G401 (cell line): ENCODE measurements at regions not wholly inside any gene's neighbourhood (a gene's known extent, or its start where the extent isn't known, plus 50 kb on each side); places are given as distances from the start of the nearest gene placed in this dataset.

ENCODE experiments used
- DNase-seq: peaks from one replicate; pipeline ENCODE4 v3.0.0-alpha.2; 2015; ENCODE audit warnings: low spot score
- in situ Hi-C: cut with HindIII; loops from 2 replicates; pipeline ENCODE4 v1.10.0; 2016; ENCODE audit warnings: low sequenced_read_pairs, mixed read lengths

DNA sequence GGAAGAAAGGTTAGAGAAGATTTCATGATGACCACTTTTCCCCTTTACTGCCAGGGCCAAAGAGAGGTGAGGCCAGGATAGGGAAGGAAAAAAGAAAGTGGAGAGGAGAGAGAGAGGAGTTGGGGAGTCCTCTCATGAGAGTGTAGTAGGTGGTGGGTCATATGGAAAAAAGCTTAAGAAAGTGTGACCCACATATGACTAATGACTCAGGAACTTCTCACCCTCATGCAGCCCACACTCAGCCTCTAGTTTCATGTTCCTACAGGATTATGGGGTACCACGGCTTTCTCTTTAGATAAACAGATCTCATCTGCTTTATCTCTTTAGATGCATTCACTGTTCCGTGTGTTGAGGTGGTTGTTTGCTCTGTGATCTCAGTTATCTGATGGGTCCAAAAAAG lies 462.5 kb upstream of the IGFBP3 start:
- in situ Hi-C loops = no loop called here
- DNase-seq = no peak

DNA sequence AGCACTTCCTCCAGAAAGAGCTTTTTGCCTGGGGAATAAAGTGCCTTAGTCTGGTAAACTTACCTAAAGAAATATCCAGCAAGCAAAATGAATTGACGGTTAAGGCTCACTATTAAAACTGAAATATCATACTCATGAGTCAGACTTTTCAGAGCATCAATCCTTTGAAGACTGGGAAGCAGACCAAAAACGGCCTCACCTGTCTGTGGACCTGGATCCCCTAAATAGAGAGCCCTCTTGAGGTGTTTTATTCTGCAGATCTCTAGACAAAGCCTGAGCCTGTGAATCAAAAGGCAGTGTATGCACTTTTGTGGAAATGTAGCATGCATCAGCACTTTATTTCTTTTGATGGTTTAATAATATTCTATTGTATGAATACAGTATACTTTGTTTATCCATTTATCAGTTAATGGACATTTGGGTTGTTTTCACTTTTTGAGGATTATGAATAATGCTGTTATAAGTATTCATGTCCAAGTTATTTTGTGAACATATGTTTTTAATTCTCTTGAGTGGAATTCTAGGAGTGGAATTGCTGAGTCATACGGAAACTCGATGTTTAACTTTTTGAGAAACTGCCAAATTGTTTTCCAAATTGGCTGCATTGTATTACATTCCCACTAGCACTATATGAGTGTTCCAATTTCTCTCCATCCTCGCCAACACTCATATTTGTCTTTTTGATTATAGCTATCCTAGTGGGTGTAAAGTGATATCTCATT lies 449.0 kb upstream of the IGFBP3 start:
- in situ Hi-C loops = loop anchor here (25.0 kb wide), 1 partner anchor 458 kb away; the partner anchor contains the start of gene IGFBP3
- no peak for DNase-seq

- no peak for DNase-seq
- in situ Hi-C loops = loop anchor here (25.0 kb wide), 1 partner anchor 457 kb away; the partner anchor contains the start of gene IGFBP3
These were observed 447.8 kb upstream of the IGFBP3 start for GRCh38 chr7:46368871-46369270.

DNA sequence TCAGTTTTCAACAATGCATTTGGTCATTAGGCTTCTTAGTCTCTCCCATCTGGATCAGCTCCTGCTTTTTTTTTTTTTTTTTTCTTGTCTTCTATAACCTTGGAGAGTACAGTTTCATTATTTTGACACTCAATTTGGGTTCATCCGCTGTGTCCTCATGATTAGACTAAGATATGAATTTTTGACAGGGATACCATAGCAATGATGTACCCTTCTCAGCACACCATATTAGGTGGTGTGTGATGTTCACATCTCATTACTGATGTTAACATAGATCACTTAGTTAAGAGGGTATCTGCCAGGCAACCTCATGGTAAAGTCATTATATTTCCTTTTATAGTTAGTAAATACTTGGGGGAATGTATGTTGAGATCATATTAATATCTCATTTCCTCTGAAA lies 445.5 kb upstream of the IGFBP3 start:
- in situ Hi-C loops = loop anchor here (25.0 kb wide), 1 partner anchor 454 kb away; the partner anchor contains the start of gene IGFBP3

GRCh38 chr7:46363688-46364087 lies 442.6 kb upstream of the IGFBP3 start:
- in situ Hi-C loops = loop anchor here (25.0 kb wide), 1 partner anchor 451 kb away; the partner anchor contains the start of gene IGFBP3
- DNase-seq = no peak

More for the DNA sequence above, 445.5 kb upstream of the IGFBP3 start:
- DNase-seq = no peak

DNA sequence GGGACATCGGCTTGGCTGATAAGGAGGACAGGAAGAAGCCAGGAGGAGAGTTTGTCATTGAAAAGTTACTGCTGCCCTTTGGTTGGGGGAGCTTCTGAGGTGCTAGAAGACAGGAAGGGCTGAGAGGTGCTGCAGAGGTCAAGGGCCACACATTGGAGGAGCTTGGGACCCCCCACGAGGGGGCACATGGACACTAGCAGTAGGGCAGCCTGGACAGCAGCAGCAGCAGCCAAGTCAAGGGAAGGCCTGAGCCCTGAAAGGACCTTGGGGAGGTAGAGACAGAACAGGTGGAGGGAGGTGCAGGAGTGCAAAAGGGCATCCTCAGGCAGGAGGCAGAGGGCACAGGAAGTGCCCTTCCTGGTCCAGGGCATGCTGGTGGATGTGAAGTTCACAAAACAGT lies 439.7 kb upstream of the IGFBP3 start:
- in situ Hi-C loops = loop anchor here (25.0 kb wide), 1 partner anchor 449 kb away; the partner anchor contains the start of gene IGFBP3
- DNase-seq = no peak

GRCh38 chr7:46360296-46360695 lies 439.2 kb upstream of the IGFBP3 start:
- no peak for DNase-seq
- in situ Hi-C loops = loop anchor here (25.0 kb wide), 1 partner anchor 448 kb away; the partner anchor contains the start of gene IGFBP3

DNA sequence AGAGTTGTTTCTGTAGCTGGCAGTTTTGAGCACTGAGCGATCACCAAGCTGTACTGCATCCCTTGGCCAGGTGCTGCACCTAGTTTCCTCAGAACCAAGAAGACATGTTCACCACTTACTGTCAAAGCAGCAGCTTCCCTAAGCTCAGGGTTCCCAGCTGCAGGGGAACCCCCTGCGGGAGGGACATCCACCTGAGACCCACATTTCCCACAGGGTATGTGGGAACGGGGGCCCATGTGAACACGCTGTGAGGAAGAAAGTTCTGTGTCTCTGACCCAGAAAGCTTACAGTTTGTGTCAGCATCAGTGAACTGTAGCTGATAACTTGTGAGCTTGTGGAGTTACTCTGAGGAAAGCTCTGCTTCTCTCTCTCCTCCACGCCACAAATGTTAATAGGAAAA lies 436.8 kb upstream of the IGFBP3 start:
- DNase-seq = no peak
- in situ Hi-C loops = loop anchor here (25.0 kb wide), 1 partner anchor 446 kb away; the partner anchor contains the start of gene IGFBP3

- in situ Hi-C loops = loop anchor here (25.0 kb wide), 1 partner anchor 445 kb away; the partner anchor contains the start of gene IGFBP3
- DNase-seq = no peak
These were observed 436.2 kb upstream of the IGFBP3 start for GRCh38 chr7:46357290-46357689.

GRCh38 chr7:46356371-46356770 lies 435.3 kb upstream of the IGFBP3 start:
- in situ Hi-C loops = loop anchor here (25.0 kb wide), 1 partner anchor 444 kb away; the partner anchor contains the start of gene IGFBP3
- DNase-seq = no peak

DNA sequence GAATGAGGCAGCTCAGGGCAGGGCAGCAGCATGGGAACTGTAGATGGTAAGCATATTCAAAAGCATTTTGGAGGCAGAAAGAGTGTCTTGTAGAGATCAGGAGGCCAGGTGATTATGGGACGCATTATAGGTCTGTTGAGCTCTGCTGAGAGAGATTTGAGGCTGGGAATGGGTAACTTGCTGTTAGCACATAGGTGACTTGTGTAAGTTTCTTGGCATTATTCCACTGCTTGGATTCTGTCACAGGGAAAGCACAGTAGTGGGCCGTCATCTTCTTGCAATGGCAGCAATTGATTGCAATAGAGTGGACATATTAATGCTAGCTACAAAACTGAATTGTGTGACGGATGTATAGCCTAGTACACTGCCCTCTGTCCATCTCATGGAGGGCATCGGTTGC lies 434.3 kb upstream of the IGFBP3 start:
- in situ Hi-C loops = loop anchor here (25.0 kb wide), 1 partner anchor 443 kb away; the partner anchor contains the start of gene IGFBP3
- no peak for DNase-seq

GRCh38 chr7:46352004-46352954 lies 431.2 kb upstream of the IGFBP3 start:
- DNase-seq = peak; percentile 26
- in situ Hi-C loops = loop anchor here (25.0 kb wide), 1 partner anchor 440 kb away; the partner anchor contains the start of gene IGFBP3

DNA sequence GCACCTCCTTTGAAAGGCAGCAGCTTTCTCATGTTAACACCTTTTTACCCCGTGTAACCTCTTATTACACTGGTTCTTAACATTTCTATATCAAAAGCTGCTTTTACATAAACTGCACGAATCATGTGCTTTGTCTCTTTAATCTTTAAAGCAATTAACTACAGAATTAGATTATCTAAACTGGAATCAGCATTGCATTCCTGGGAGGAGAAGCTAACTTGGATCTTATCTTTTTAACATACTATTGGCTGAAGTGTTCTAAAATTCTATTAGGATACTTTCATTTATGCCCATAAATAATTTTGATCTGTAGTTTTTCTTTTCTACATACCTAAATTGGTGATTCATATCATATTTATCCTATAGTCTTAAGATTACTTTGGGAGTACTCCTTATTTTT lies 428.4 kb upstream of the IGFBP3 start:
- DNase-seq = no peak
- in situ Hi-C loops = no loop called here

- no peak for DNase-seq
- in situ Hi-C loops = no loop called here
These were observed 423.5 kb upstream of the IGFBP3 start for GRCh38 chr7:46344533-46344932.

GRCh38 chr7:46343802-46344201 lies 422.7 kb upstream of the IGFBP3 start:
- DNase-seq = no peak
- in situ Hi-C loops = no loop called here

GRCh38 chr7:46322937-46323336 lies 401.9 kb upstream of the IGFBP3 start:
- no peak for DNase-seq
- in situ Hi-C loops = no loop called here

GRCh38 chr7:46321556-46322205 lies 400.6 kb upstream of the IGFBP3 start:
- no peak for DNase-seq
- in situ Hi-C loops = no loop called here

GRCh38 chr7:46320956-46321355 lies 399.9 kb upstream of the IGFBP3 start:
- no peak for DNase-seq
- in situ Hi-C loops = no loop called here

DNA sequence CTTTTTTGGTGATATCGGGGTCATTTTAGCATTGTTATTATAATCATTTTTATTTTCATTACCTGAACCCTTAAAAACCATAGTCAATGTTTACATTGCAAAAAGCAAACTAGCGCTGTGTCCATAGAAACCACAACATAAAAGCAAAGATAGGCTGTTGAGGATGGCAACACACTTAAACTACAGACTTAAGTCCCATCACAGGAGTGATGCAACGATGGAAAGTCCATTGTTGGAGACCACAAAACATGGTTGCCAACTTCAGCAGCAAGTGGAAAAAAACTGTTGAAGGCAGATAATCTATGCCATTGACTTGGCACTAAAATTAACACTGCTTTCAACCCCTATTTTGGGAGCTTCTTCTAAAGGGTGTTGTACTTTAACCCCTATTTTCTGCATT lies 398.8 kb upstream of the IGFBP3 start:
- in situ Hi-C loops = no loop called here
- DNase-seq = no peak
